ENCODE measurements at regions not wholly inside any gene's neighbourhood (a gene's known extent, or its start where the extent isn't known, plus 50 kb on each side); places are given as distances from the start of the nearest gene placed in this dataset.
A peak's percentile ranks its signal among the peaks of the same experiment; 100 is the strongest.

- H3K9ac ChIP-seq (replicated peaks; ENCODE audit: extremely low read depth, insufficient read depth, low read length): peak overlapping the region; percentile 54
- peak; percentile 89 for DNase-seq (ENCODE audit: low read depth, low spot score)
- dilution Hi-C loops (cut with MboI; ENCODE audit: extremely low pct_ligation_motif_present, low sequenced_read_pairs) (no loop called here), intact Hi-C loops (cut with micrococcal nuclease) (loop anchor here (1.0 to 5.0 kb wide), 7 partner anchors 42 to 404 kb away; partner anchors contain the start of gene TBX18)
- H3K79me2 ChIP-seq (ENCODE audit: control insufficient read depth, insufficient read depth, low read length): no peaks in the 10 kb centered on the region
- FAIRE-seq: peak; percentile 93
- H3K9me1 ChIP-seq (replicated peaks; ENCODE audit: control insufficient read depth, extremely low read depth, insufficient read depth, low read length): no peaks in the 10 kb centered on the region
- TF ChIP-seq FOS (IDR thresholded peaks at IDR 0.05; ENCODE audit: borderline replicate concordance, insufficient read depth, low read length) (peak; percentile 95), GATA2 (IDR thresholded peaks at IDR 0.05; ENCODE audit: insufficient read depth, insufficient read length, low read depth, low read length) (peak; percentile 98), POLR2A (IDR thresholded peaks at IDR 0.05; ENCODE audit: low read depth, low read length) (peak; percentile 61), MAX (IDR thresholded peaks at IDR 0.05; ENCODE audit: insufficient read depth, insufficient read length) (no peak), EZH2 (IDR thresholded peaks at IDR 0.05; ENCODE audit: borderline replicate concordance, low read depth, low read length, severe bottlenecking) (no peak), JUN (IDR thresholded peaks at IDR 0.05; ENCODE audit: borderline replicate concordance, insufficient read depth, insufficient read length, low read depth) (peak; percentile 92), CTCF (IDR thresholded peaks at IDR 0.05; ENCODE audit: extremely low read depth in 1 of 2, insufficient read depth in 1 of 2, low read depth in 1 of 2, low read length in 2 of 2) (no peak), MYC (IDR thresholded peaks at IDR 0.05; ENCODE audit: low read depth, low read length) (no peak), POLR2AphosphoS5 (IDR thresholded peaks at IDR 0.05; ENCODE audit: insufficient read depth, low read depth, low read length) (peak; percentile 89)
- no peaks in the 10 kb centered on the region for H3K9me3 ChIP-seq (replicated peaks; ENCODE audit: control insufficient read depth, insufficient read depth, low read length)
- H4K20me1 ChIP-seq (replicated peaks; ENCODE audit: control insufficient read depth, extremely low read depth, insufficient read depth, low read length): no peaks in the 10 kb centered on the region
- peak overlapping the region; percentile 77 for H3K4me2 ChIP-seq (ENCODE audit: insufficient read depth, low read length)
- H2AFZ ChIP-seq (ENCODE audit: low read depth, low read length): no peak overlapping the region
- H3K4me3 ChIP-seq (replicated peaks in 1 of 3; ENCODE audit: insufficient read depth in 1 of 3, low read depth in 1 of 3, low read length in 3 of 3): no peak overlapping the region
- no TSS peak for BruUV-seq (replicated peaks)
- no peaks in the 10 kb centered on the region for H3K36me3 ChIP-seq (ENCODE audit: control insufficient read depth in 2 of 2, extremely low read depth in 1 of 2, insufficient read depth in 2 of 2, low read length in 2 of 2)
- ChIA-PET CTCF (interaction anchor here (1.4 to 2.6 kb wide), 4 partner anchors 23 to 158 kb away, joined by 3 to 9 read pairs (median 3); no protein-coding TSS in a partner anchor), POLR2A (no interaction called here)
- H3K27me3 ChIP-seq (ENCODE audit: control insufficient read depth in 2 of 2, insufficient read depth in 2 of 2, low read length in 2 of 2): no peaks in the 10 kb centered on the region
- H3K27ac ChIP-seq (ENCODE audit: insufficient read depth, low read depth, low read length): peak overlapping the region; percentile 91
- H3K4me1 ChIP-seq (ENCODE audit: control insufficient read depth, extremely low read depth, insufficient read depth, low read length): peaks cover 17% of the 10 kb centered on the region
Observed at GRCh38 chr6:84575264-84575663, 189.1 kb downstream of the TBX18 start.
